ENCODE measurements at regions not wholly inside any gene's neighbourhood (a gene's known extent, or its start where the extent isn't known, plus 50 kb on each side); places are given as distances from the start of the nearest gene placed in this dataset.

DNA sequence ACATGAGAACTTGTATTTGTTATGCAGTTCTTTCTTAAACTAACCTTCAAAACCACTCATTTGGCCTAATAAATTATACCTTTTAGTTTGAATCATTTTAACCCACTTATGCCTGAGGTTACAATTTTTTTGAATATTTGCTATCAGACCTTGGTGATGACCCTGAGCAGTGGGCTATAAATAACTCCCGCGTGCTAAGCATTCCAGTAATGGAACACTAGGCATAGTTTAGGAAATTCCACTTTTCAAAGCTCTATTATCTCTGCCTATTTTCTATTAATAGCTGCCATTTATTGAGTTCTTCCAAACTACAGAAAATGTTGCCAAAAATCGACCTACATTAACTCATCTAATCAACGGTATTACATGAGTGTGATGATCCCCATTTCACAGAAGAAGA is 993.4 kb upstream of the FAT3 start:
- TF ChIP-seq, protein P1, sequence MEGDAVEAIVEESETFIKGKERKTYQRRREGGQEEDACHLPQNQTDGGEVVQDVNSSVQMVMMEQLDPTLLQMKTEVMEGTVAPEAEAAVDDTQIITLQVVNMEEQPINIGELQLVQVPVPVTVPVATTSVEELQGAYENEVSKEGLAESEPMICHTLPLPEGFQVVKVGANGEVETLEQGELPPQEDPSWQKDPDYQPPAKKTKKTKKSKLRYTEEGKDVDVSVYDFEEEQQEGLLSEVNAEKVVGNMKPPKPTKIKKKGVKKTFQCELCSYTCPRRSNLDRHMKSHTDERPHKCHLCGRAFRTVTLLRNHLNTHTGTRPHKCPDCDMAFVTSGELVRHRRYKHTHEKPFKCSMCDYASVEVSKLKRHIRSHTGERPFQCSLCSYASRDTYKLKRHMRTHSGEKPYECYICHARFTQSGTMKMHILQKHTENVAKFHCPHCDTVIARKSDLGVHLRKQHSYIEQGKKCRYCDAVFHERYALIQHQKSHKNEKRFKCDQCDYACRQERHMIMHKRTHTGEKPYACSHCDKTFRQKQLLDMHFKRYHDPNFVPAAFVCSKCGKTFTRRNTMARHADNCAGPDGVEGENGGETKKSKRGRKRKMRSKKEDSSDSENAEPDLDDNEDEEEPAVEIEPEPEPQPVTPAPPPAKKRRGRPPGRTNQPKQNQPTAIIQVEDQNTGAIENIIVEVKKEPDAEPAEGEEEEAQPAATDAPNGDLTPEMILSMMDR (IDR thresholded peaks at IDR 0.05), result no peak
- TF ChIP-seq EP300 (IDR thresholded peaks at IDR 0.05) (no peak), POLR2A (IDR thresholded peaks at IDR 0.05) (no peak)

Data from ovary (tissue), 3 donors.